ENCODE measurements at regions not wholly inside any gene's neighbourhood (a gene's known extent, or its start where the extent isn't known, plus 50 kb on each side); places are given as distances from the start of the nearest gene placed in this dataset.

- no peak for DNase-seq
Measured at GRCh38 chr1:165025805-165026204, 330.7 kb downstream of the LMX1A start.

- DNase-seq: no peak
Measured at GRCh38 chr1:165014753-165015152, 341.8 kb downstream of the LMX1A start.

- DNase-seq: no peak
Measured at GRCh38 chr1:165011991-165012531, 344.5 kb downstream of the LMX1A start.

GRCh38 chr1:165011186-165011585 is 345.3 kb downstream of the LMX1A start:
- DNase-seq: no peak

GRCh38 chr1:165010418-165011070 is 346.0 kb downstream of the LMX1A start:
- DNase-seq: no peak

GRCh38 chr1:165006831-165007230 is 349.7 kb downstream of the LMX1A start:
- DNase-seq: no peak

- no peak for DNase-seq
Measured at GRCh38 chr1:164999146-164999545, 357.4 kb downstream of the LMX1A start.

- DNase-seq: no peak
Measured at GRCh38 chr1:164991763-164992314, 364.7 kb downstream of the LMX1A start.

- DNase-seq: peak; percentile 22
Measured at GRCh38 chr1:164983023-164983650, 373.4 kb downstream of the LMX1A start.

GRCh38 chr1:164982545-164982944 is 374.0 kb downstream of the LMX1A start:
- DNase-seq: no peak

GRCh38 chr1:164977561-164977960 is 379.0 kb downstream of the LMX1A start:
- peak; percentile 56 for DNase-seq

- DNase-seq: peak; percentile 88
Measured at GRCh38 chr1:164971921-164972415, 384.5 kb downstream of the LMX1A start.

- DNase-seq: peak; percentile 54
Measured at GRCh38 chr1:164971391-164971790, 385.1 kb downstream of the LMX1A start.

GRCh38 chr1:164969253-164969652 is 387.3 kb downstream of the LMX1A start:
- DNase-seq: peak; percentile 64

GRCh38 chr1:164967300-164967699 is 389.2 kb downstream of the LMX1A start:
- DNase-seq: no peak

GRCh38 chr1:164961715-164962114 is 394.8 kb downstream of the LMX1A start:
- no peak for DNase-seq

GRCh38 chr1:164958982-164959768 is 397.3 kb downstream of the LMX1A start:
- DNase-seq: no peak

- peak; percentile 14 for DNase-seq
Measured at GRCh38 chr1:164953815-164954214, 394.8 kb downstream of the PBX1 start.

- peak; percentile 36 for DNase-seq
Measured at GRCh38 chr1:164953098-164953497, 394.1 kb downstream of the PBX1 start.

- no peak for DNase-seq
Measured at GRCh38 chr1:164951508-164951907, 392.5 kb downstream of the PBX1 start.

- DNase-seq: no peak
Measured at GRCh38 chr1:164950541-164950986, 391.6 kb downstream of the PBX1 start.

GRCh38 chr1:164949771-164950471 is 390.9 kb downstream of the PBX1 start:
- DNase-seq: no peak

Measured in NCI-H69 (cell line).